IMR-90 (cell line): ENCODE measurements at regions not wholly inside any gene's neighbourhood (a gene's known extent, or its start where the extent isn't known, plus 50 kb on each side); places are given as distances from the start of the nearest gene placed in this dataset.

Experiments used
- ATAC-seq: fragments of 200-7000 bp; cut with Tn5 transposase; 2 replicates; pipeline ENCODE4 v1.9.1; 2020; ENCODE audit warnings: low read depth, mild to moderate bottlenecking, moderate library complexity
- BruUV-seq: library from RNA; stranded (reverse); fragments of 400-500 nt; replicated peaks from 2 replicates; lab custom pipeline; 2021; lab: Mats Ljungman, UMichigan
- CTCF ChIA-PET: fragments of 300-600 bp; formaldehyde crosslinking; extraction: SDS; loops from one replicate; lab custom pipeline; 2021; ENCODE audit warnings: antibody characterized with exemption; lab: Yijun Ruan, JAX
- POLR2A ChIA-PET: fragments of 300-600 bp; sonication (Branson Sonifier 250); formaldehyde crosslinking; loops from one replicate; lab custom pipeline; 2022; ENCODE audit warnings: antibody characterized with exemption; ENCODE audit not compliant: unreplicated experiment; lab: Charles Lee
- DNase-seq: peaks from one replicate; pipeline ENCODE4 v3.0.0; 2013
- H2AFZ ChIP-seq: replicated peaks from 2 replicates; pipeline ENCODE3; 2013; ENCODE audit warnings: low read length, mild to moderate bottlenecking; ENCODE audit not compliant: poor library complexity
- H2AK5ac ChIP-seq: 2 replicates; pipeline ENCODE4 v1.6.1; 2013; ENCODE audit warnings: low read depth, low read length, inconsistent platforms
- H2AK9ac ChIP-seq: replicated peaks from 2 replicates; pipeline ENCODE3; 2013; ENCODE audit warnings: mild to moderate bottlenecking, low read depth, low read length, moderate library complexity; ENCODE audit not compliant: poor library complexity
- H2BK120ac ChIP-seq: 2 replicates; pipeline ENCODE4 v1.6.1; 2013; ENCODE audit warnings: low read depth, low read length, inconsistent platforms
- H2BK15ac ChIP-seq: 3 replicates; pipeline ENCODE4 v1.6.1; 2013; ENCODE audit warnings: low read depth, low read length, inconsistent platforms
- H2BK20ac ChIP-seq: 2 replicates; pipeline ENCODE4 v1.6.1; 2013; ENCODE audit warnings: low read depth, mild to moderate bottlenecking, inconsistent platforms, low read length, moderate library complexity
- H2BK5ac ChIP-seq: 2 replicates; pipeline ENCODE4 v1.6.1; 2013; ENCODE audit warnings: mild to moderate bottlenecking, low read depth, low read length, inconsistent platforms; ENCODE audit not compliant: poor library complexity, severe bottlenecking
- H3K14ac ChIP-seq: replicated peaks from 2 replicates; pipeline ENCODE4 v1.6.1; 2013; ENCODE audit warnings: low read depth, low read length, inconsistent platforms
- H3K18ac ChIP-seq: 2 replicates; pipeline ENCODE4 v1.6.1; 2013; ENCODE audit warnings: low read depth, low read length, control low read depth
- H3K23ac ChIP-seq: 2 replicates; pipeline ENCODE4 v1.6.1; 2013; ENCODE audit warnings: low read depth, low read length, inconsistent platforms
- H3K27ac ChIP-seq: 2 replicates; pipeline ENCODE4 v1.5.1; 2013; ENCODE audit warnings: mild to moderate bottlenecking, control low read depth, low read length; ENCODE audit not compliant: insufficient read depth
- H3K27me3 ChIP-seq: 2 replicates; pipeline ENCODE4 v1.6.1; 2013; ENCODE audit warnings: low read length; ENCODE audit not compliant: control insufficient read depth, insufficient read depth
- H3K36me3 ChIP-seq: 2 replicates; pipeline ENCODE4 v1.6.1; 2013; ENCODE audit warnings: low read length, mixed read lengths; ENCODE audit not compliant: control insufficient read depth, insufficient read depth
- H3K4ac ChIP-seq: 2 replicates; pipeline ENCODE4 v1.6.1; 2013; ENCODE audit warnings: low read depth, low read length, inconsistent platforms
- H3K4me1 ChIP-seq: 2 replicates; pipeline ENCODE4 v1.6.1; 2013; ENCODE audit warnings: low read length, mixed read lengths; ENCODE audit not compliant: control insufficient read depth, insufficient read depth
- H3K4me2 ChIP-seq: 2 replicates; pipeline ENCODE4 v1.6.1; 2013; ENCODE audit warnings: low read depth, mild to moderate bottlenecking, control low read depth, low read length, moderate library complexity
- H3K4me3 ChIP-seq: 2 replicates; pipeline ENCODE4 v1.5.1; 2013; ENCODE audit warnings: low read depth, mild to moderate bottlenecking, control low read depth, low read length, moderate library complexity; ENCODE audit not compliant: insufficient read depth
- H3K56ac ChIP-seq: 2 replicates; pipeline ENCODE4 v1.6.1; 2013; ENCODE audit warnings: low read length, inconsistent platforms; ENCODE audit not compliant: insufficient read depth; ENCODE audit errors: extremely low read depth
- H3K79me1 ChIP-seq, 2 experiments: 2 replicates each; pipeline ENCODE4 v1.6.1; 2013; ENCODE audit warnings: low read length in 2 of 2, inconsistent platforms in 1 of 2, low read depth in 1 of 2
- H3K9ac ChIP-seq: 2 replicates; pipeline ENCODE4 v1.6.1; 2013; ENCODE audit warnings: low read depth, low read length, control low read depth
- H3K9me1 ChIP-seq: 2 replicates; pipeline ENCODE4 v1.6.1; 2013; ENCODE audit warnings: low read length, inconsistent platforms; ENCODE audit not compliant: insufficient read depth
- H3K9me3 ChIP-seq: 2 replicates; pipeline ENCODE4 v1.6.1; 2013; ENCODE audit warnings: low read length; ENCODE audit not compliant: control insufficient read depth, insufficient read depth
- H4K20me1 ChIP-seq: 2 replicates; pipeline ENCODE4 v1.6.1; 2013; ENCODE audit warnings: low read length, inconsistent platforms; ENCODE audit not compliant: insufficient read depth
- H4K5ac ChIP-seq: 2 replicates; pipeline ENCODE4 v1.6.1; 2013; ENCODE audit warnings: mild to moderate bottlenecking, low read depth, low read length, control low read depth
- H4K8ac ChIP-seq, 2 experiments: 2 replicates each; pipeline ENCODE4 v1.6.1; 2013; ENCODE audit warnings: low read depth in 2 of 2, low read length in 2 of 2, control low read depth in 1 of 2, inconsistent platforms in 1 of 2
- H4K91ac ChIP-seq: 2 replicates; pipeline ENCODE4 v1.6.1; 2013; ENCODE audit warnings: low read depth, low read length, inconsistent platforms; ENCODE audit not compliant: insufficient read depth
- BHLHE40 ChIP-seq: fragments of 150-350 bp; IDR thresholded peaks from 2 replicates; pipeline ENCODE4 v1.6.1; 2016; ENCODE audit warnings: mild to moderate bottlenecking, low read depth, low read length
- CEBPB ChIP-seq: IDR thresholded peaks from 2 replicates; pipeline ENCODE4 v1.6.1; 2012; ENCODE audit warnings: low read depth, low read length, improper control_type of control experiment
- CHD1 ChIP-seq: IDR thresholded peaks from 2 replicates; pipeline ENCODE4 v1.6.1; 2012; ENCODE audit warnings: low read depth, low read length, improper control_type of control experiment
- FOS ChIP-seq: fragments of 150-350 bp; IDR thresholded peaks from 2 replicates; pipeline ENCODE4 v1.6.1; 2016; ENCODE audit warnings: low read depth, low read length
- MAFK ChIP-seq: IDR thresholded peaks from 2 replicates; pipeline ENCODE4 v1.6.1; 2012; ENCODE audit warnings: low read depth, low read length, improper control_type of control experiment
- MAZ ChIP-seq: IDR thresholded peaks from 2 replicates; pipeline ENCODE4 v1.6.1; 2012; ENCODE audit warnings: low read depth, mild to moderate bottlenecking, low read length, improper control_type of control experiment, moderate library complexity, borderline replicate concordance
- MXI1 ChIP-seq: IDR thresholded peaks from 2 replicates; pipeline ENCODE4 v1.6.1; 2012; ENCODE audit warnings: low read depth, mild to moderate bottlenecking, low read length, moderate library complexity, borderline replicate concordance
- NFE2L2 ChIP-seq: fragments of 150-350 bp; IDR thresholded peaks from 2 replicates; pipeline ENCODE4 v1.6.1; 2016; ENCODE audit warnings: low read depth, mild to moderate bottlenecking, low read length
- POLR2A ChIP-seq: IDR thresholded peaks from 2 replicates; pipeline ENCODE4 v1.6.1; 2012; ENCODE audit warnings: mild to moderate bottlenecking, low read depth, low read length
- RAD21 ChIP-seq: IDR thresholded peaks from 2 replicates; pipeline ENCODE4 v1.6.1; 2012; ENCODE audit warnings: low read length, improper control_type of control experiment
- RFX5 ChIP-seq: IDR thresholded peaks from 2 replicates; pipeline ENCODE4 v1.8.0; 2012; ENCODE audit warnings: low read depth, mild to moderate bottlenecking, low read length, moderate library complexity
- SMC3 ChIP-seq: fragments of 150-350 bp; IDR thresholded peaks from 2 replicates; pipeline ENCODE4 v1.6.1; 2016; ENCODE audit warnings: low read depth, mild to moderate bottlenecking, antibody characterized with exemption, low read length, moderate library complexity
- WGBS, 2 experiments: methylation state at CpG; one replicate each; pipeline versions ENCODE4 v1.1.5 to v1.1.7; 2013; ENCODE audit warnings: missing lambda C conversion rate in 2 of 2; ENCODE audit not compliant: insufficient read length in 1 of 2; ENCODE audit errors: extremely low coverage in 2 of 2; 5-methylcytosine and 5-hydroxymethylcytosine counted together
- dilution Hi-C: fragments of 300-500 bp; cut with HindIII; formaldehyde crosslinking; loops from one replicate; pipeline ENCODE4 v1.14.3; 2018; ENCODE audit warnings: low sequenced_read_pairs; ENCODE audit not compliant: unreplicated experiment
- in situ Hi-C: fragments of 300-500 bp; cut with MboI; formaldehyde crosslinking; loops from 3 replicates; pipeline ENCODE4 v1.14.3; 2019; ENCODE audit warnings: low sequenced_read_pairs, inconsistent platforms, mixed read lengths
- intact Hi-C: fragments of 100-400 bp; cut with micrococcal nuclease; formaldehyde crosslinking; loops from 2 replicates; pipeline ENCODE4 v1.10.0; 2022
- TF ChIP-seq, protein P1 (sequence below): conservative IDR thresholded peaks from 2 replicates; pipeline ENCODE4 v1.5.1; 2012; ENCODE audit warnings: mild to moderate bottlenecking, low read depth, low read length, improper control_type of control experiment
- TF ChIP-seq, protein P2 (sequence below): fragments of 150-350 bp; IDR thresholded peaks from 2 replicates; pipeline ENCODE4 v1.6.1; 2017; ENCODE audit warnings: mild to moderate bottlenecking, antibody characterized with exemption, low read length, low read depth

DNA sequence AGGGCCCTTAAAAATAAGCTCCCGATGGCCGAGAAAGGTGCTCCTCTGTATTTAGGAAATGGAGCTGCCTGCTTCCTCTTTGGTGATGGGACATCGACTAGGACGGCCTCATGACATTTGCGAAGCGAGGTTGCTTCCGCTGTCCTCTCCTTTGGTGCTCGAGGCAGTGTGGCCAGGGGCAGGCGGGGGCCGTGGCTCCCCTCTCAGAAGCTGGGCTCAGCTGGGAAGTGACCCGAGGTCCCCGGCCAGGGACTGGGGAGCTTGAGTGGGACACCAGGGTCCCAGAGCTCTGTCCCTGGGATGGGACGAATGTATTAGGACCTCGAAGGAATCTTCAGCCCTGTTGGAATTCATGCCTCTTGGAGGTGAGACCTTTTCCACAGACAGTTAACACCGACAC, 151.1 kb downstream of the CTTN start:
- TF ChIP-seq NFE2L2 = no peak
- TF ChIP-seq CEBPB = no peak
- TF ChIP-seq, protein P1, sequence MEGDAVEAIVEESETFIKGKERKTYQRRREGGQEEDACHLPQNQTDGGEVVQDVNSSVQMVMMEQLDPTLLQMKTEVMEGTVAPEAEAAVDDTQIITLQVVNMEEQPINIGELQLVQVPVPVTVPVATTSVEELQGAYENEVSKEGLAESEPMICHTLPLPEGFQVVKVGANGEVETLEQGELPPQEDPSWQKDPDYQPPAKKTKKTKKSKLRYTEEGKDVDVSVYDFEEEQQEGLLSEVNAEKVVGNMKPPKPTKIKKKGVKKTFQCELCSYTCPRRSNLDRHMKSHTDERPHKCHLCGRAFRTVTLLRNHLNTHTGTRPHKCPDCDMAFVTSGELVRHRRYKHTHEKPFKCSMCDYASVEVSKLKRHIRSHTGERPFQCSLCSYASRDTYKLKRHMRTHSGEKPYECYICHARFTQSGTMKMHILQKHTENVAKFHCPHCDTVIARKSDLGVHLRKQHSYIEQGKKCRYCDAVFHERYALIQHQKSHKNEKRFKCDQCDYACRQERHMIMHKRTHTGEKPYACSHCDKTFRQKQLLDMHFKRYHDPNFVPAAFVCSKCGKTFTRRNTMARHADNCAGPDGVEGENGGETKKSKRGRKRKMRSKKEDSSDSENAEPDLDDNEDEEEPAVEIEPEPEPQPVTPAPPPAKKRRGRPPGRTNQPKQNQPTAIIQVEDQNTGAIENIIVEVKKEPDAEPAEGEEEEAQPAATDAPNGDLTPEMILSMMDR = no peak
- no peak for TF ChIP-seq BHLHE40
- TF ChIP-seq, protein P2, sequence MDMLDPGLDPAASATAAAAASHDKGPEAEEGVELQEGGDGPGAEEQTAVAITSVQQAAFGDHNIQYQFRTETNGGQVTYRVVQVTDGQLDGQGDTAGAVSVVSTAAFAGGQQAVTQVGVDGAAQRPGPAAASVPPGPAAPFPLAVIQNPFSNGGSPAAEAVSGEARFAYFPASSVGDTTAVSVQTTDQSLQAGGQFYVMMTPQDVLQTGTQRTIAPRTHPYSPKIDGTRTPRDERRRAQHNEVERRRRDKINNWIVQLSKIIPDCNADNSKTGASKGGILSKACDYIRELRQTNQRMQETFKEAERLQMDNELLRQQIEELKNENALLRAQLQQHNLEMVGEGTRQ = no peak
- TF ChIP-seq MAFK = no peak
- no peak for TF ChIP-seq RFX5
- TF ChIP-seq RAD21 = no peak
- TF ChIP-seq FOS = no peak
- TF ChIP-seq SMC3 = no peak
- no peak for TF ChIP-seq CHD1
- no peak for TF ChIP-seq MAZ
- no peak for TF ChIP-seq MXI1
- no peak for TF ChIP-seq POLR2A
- no peaks in the 10 kb centered on the region; the same call in 1 of the 2 replicates for H3K9me3 ChIP-seq
- H3K4me2 ChIP-seq = no peak overlapping the region
- ATAC-seq = no peak
- no peak overlapping the region for H3K27ac ChIP-seq
- H4K5ac ChIP-seq = no peak overlapping the region
- no peak overlapping the region for H2BK5ac ChIP-seq
- no peak overlapping the region for H3K18ac ChIP-seq
- no peak overlapping the region for H2AFZ ChIP-seq
- H3K9ac ChIP-seq = no peak overlapping the region
- H3K9me1 ChIP-seq = no peaks in the 10 kb centered on the region
- no peak overlapping the region for H4K91ac ChIP-seq
- dilution Hi-C loops = no loop called here
- intact Hi-C loops = no loop called here
- no peak overlapping the region for H4K8ac ChIP-seq
- no peak overlapping the region for H3K14ac ChIP-seq
- H3K4ac ChIP-seq = no peak overlapping the region
- BruUV-seq = no TSS peak
- no peaks in the 10 kb centered on the region; the same call in 1 of the 2 replicates for H3K27me3 ChIP-seq
- ChIA-PET POLR2A (no interaction called here), CTCF (no interaction called here)
- in situ Hi-C loops = no loop called here
- no peak overlapping the region for H3K23ac ChIP-seq
- no peaks in the 10 kb centered on the region for H3K79me1 ChIP-seq
- WGBS, 2 experiments = 68% methylated on average over 10 of the region's 15 CpGs; no CpG with 5 or more reads in 1 of the 2 experiments
- H4K20me1 ChIP-seq = no peaks in the 10 kb centered on the region; the same call in 1 of the 2 replicates
- no peak overlapping the region for H3K4me3 ChIP-seq
- DNase-seq = no peak
- no peak overlapping the region for H3K56ac ChIP-seq
- no peak overlapping the region for H2BK15ac ChIP-seq
- peaks cover 2% of the 10 kb centered on the region; the same call in 1 of the 2 replicates for H3K4me1 ChIP-seq
- H2AK9ac ChIP-seq = no peak overlapping the region
- H2AK5ac ChIP-seq = no peak overlapping the region
- no peaks in the 10 kb centered on the region for H3K36me3 ChIP-seq
- H2BK120ac ChIP-seq = no peak overlapping the region
- no peak overlapping the region for H2BK20ac ChIP-seq
